ENCODE measurements at regions not wholly inside any gene's neighbourhood (a gene's known extent, or its start where the extent isn't known, plus 50 kb on each side); places are given as distances from the start of the nearest gene placed in this dataset.

DNA sequence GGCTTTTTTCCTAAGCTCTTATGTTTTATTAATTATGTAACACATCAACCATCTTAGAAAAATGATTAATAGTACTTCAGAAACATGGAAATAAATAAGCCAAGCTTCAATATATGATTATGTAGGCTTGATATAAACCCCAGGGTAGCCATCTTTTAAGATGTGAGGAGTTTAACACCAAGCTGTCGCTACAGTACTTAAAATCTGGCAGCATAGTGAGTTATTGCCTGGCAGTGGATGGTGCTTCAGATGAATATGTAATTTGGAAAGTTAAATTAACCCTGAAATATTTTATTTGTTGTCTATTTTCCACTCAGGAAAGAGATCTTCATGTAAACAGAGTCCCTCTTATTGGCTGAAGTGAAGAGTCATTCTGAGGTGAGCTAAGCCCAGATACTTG is 339.0 kb upstream of the ZFP64 start (continued):
- no peak for TF ChIP-seq KDM4A (IDR thresholded peaks at IDR 0.05; ENCODE audit: low read depth, low read length, severe bottlenecking)
- TF ChIP-seq SAP30 (IDR thresholded peaks at IDR 0.05; ENCODE audit: insufficient read depth, insufficient replicate concordance, low read length) = no peak
- no peak for TF ChIP-seq TAF1 (IDR thresholded peaks at IDR 0.05; ENCODE audit: low read depth, low read length)

Data from H1 (cell line).